K562 (cell line): ENCODE measurements at regions not wholly inside any gene's neighbourhood (a gene's known extent, or its start where the extent isn't known, plus 50 kb on each side); places are given as distances from the start of the nearest gene placed in this dataset.

Experiments used
- E2F3 ChIP-seq: fragments of 250-450 bp; sonication (Bioruptor Pico); IDR thresholded peaks from 2 replicates; pipeline ENCODE4 v1.4.0; 2020; ENCODE audit warnings: mild to moderate bottlenecking
- ETV6 ChIP-seq, 3 experiments: fragments of 150-350 bp in 1 of 3; sonication (generic) in 1 of 3; formaldehyde crosslinking in 1 of 3; IDR thresholded peaks; 2 replicates each; pipeline versions ENCODE4 v1.6.1 to v1.8.0; 2014 to 2022; ENCODE audit warnings: borderline replicate concordance in 2 of 3, low read depth in 2 of 3, antibody characterized with exemption in 1 of 3, low read length in 1 of 3, mild to moderate bottlenecking in 1 of 3, missing genetic modification reagents in 1 of 3
- NONO ChIP-seq, 2 experiments: fragments of 200-400 bp in 1 of 2; fragments of 450-650 bp in 1 of 2; formaldehyde crosslinking in 1 of 2; IDR thresholded peaks; 2 replicates each; pipeline ENCODE4 v1.6.1; 2017; ENCODE audit warnings: low read depth in 2 of 2, mild to moderate bottlenecking in 2 of 2, moderate library complexity in 2 of 2, low read length in 1 of 2
- SAFB ChIP-seq: fragments of 200-400 bp; formaldehyde crosslinking; IDR thresholded peaks from 2 replicates; pipeline ENCODE4 v1.6.1; 2017; ENCODE audit warnings: low read depth, low read length, borderline replicate concordance
- SRSF7 ChIP-seq: fragments of 200-400 bp; formaldehyde crosslinking; optimal IDR thresholded peaks from 2 replicates; pipeline ENCODE3; 2017; ENCODE audit warnings: mild to moderate bottlenecking, low read depth, low read length
- ZBTB8A ChIP-seq: fragments of 450-650 bp; IDR thresholded peaks from 2 replicates; pipeline ENCODE4 v1.6.1; 2018; ENCODE audit warnings: mild to moderate bottlenecking, moderate library complexity; ENCODE audit not compliant: partially characterized antibody
- TF ChIP-seq, protein P1 (sequence below): sonication (generic); formaldehyde crosslinking; IDR thresholded peaks from 2 replicates; pipeline ENCODE4 v1.8.1; 2023; ENCODE audit warnings: missing genetic modification reagents, mild to moderate bottlenecking, borderline replicate concordance
- TF ChIP-seq, protein P2 (sequence below), 2 experiments: IDR thresholded peaks; 2 replicates each; pipeline ENCODE4 v1.6.1; 2012; ENCODE audit warnings: improper control_type of control experiment in 2 of 2, low read depth in 2 of 2, low read length in 2 of 2, borderline replicate concordance in 1 of 2

DNA sequence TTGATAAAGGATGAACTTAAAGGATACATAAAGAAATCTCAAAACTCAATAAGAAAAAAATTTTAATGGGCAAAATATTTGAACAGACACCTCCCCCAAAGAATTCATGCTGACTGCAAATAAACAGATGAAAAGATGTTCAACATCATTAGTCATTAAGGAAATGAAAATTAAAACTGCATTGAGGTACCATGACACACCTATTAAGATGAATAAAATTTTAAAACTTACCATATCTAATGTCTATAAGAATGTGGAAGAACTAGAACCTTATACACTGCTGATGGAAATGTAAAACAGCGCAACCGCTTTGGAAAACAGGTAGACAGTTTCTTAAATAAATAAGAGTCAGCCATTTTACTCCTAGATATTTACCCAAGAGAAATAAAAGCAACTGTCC, 266.8 kb upstream of the TET2 start (continued):
- TF ChIP-seq, protein P1, sequence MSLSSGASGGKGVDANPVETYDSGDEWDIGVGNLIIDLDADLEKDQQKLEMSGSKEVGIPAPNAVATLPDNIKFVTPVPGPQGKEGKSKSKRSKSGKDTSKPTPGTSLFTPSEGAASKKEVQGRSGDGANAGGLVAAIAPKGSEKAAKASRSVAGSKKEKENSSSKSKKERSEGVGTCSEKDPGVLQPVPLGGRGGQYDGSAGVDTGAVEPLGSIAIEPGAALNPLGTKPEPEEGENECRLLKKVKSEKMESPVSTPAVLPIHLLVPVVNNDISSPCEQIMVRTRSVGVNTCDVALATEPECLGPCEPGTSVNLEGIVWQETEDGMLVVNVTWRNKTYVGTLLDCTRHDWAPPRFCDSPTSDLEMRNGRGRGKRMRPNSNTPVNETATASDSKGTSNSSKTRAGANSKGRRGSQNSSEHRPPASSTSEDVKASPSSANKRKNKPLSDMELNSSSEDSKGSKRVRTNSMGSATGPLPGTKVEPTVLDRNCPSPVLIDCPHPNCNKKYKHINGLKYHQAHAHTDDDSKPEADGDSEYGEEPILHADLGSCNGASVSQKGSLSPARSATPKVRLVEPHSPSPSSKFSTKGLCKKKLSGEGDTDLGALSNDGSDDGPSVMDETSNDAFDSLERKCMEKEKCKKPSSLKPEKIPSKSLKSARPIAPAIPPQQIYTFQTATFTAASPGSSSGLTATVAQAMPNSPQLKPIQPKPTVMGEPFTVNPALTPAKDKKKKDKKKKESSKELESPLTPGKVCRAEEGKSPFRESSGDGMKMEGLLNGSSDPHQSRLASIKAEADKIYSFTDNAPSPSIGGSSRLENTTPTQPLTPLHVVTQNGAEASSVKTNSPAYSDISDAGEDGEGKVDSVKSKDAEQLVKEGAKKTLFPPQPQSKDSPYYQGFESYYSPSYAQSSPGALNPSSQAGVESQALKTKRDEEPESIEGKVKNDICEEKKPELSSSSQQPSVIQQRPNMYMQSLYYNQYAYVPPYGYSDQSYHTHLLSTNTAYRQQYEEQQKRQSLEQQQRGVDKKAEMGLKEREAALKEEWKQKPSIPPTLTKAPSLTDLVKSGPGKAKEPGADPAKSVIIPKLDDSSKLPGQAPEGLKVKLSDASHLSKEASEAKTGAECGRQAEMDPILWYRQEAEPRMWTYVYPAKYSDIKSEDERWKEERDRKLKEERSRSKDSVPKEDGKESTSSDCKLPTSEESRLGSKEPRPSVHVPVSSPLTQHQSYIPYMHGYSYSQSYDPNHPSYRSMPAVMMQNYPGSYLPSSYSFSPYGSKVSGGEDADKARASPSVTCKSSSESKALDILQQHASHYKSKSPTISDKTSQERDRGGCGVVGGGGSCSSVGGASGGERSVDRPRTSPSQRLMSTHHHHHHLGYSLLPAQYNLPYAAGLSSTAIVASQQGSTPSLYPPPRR (CRISPR knock-in tag) = no peak
- TF ChIP-seq SRSF7 = no peak
- no peak for TF ChIP-seq ZBTB8A
- no peak for TF ChIP-seq ETV6 (IDR thresholded peaks at IDR 0.05; ENCODE audit: borderline replicate concordance in 1 of 2, low read depth in 2 of 2, low read length in 1 of 2)
- TF ChIP-seq ETV6 (CRISPR knock-in tag; IDR thresholded peaks at IDR 0.05; ENCODE audit: borderline replicate concordance) = no peak
- TF ChIP-seq, protein P2, sequence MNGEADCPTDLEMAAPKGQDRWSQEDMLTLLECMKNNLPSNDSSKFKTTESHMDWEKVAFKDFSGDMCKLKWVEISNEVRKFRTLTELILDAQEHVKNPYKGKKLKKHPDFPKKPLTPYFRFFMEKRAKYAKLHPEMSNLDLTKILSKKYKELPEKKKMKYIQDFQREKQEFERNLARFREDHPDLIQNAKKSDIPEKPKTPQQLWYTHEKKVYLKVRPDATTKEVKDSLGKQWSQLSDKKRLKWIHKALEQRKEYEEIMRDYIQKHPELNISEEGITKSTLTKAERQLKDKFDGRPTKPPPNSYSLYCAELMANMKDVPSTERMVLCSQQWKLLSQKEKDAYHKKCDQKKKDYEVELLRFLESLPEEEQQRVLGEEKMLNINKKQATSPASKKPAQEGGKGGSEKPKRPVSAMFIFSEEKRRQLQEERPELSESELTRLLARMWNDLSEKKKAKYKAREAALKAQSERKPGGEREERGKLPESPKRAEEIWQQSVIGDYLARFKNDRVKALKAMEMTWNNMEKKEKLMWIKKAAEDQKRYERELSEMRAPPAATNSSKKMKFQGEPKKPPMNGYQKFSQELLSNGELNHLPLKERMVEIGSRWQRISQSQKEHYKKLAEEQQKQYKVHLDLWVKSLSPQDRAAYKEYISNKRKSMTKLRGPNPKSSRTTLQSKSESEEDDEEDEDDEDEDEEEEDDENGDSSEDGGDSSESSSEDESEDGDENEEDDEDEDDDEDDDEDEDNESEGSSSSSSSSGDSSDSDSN (IDR thresholded peaks at IDR 0.05; ENCODE audit: borderline replicate concordance in 1 of 2, low read depth in 2 of 2, low read length in 2 of 2) = no peak
- TF ChIP-seq SAFB = no peak
- TF ChIP-seq E2F3 = no peak
- TF ChIP-seq NONO (IDR thresholded peaks at IDR 0.05; ENCODE audit: low read depth in 2 of 2, low read length in 1 of 2) = no peak
